Neural cell (in vitro differentiated cells): ENCODE measurements at regions not wholly inside any gene's neighbourhood (a gene's known extent, or its start where the extent isn't known, plus 50 kb on each side); places are given as distances from the start of the nearest gene placed in this dataset.

Source experiments
- H2AFZ ChIP-seq: fragments of 200-600, 300-800 bp; sonication (generic), shearing (Covaris generic); 2 replicates; pipeline ENCODE4 v1.6.0; 2014; ENCODE audit warnings: low read depth, mild to moderate bottlenecking, antibody characterized with exemption, low read length, moderate library complexity
- H3F3A ChIP-seq: fragments of 200-600 bp; shearing (Covaris generic); 2 replicates; pipeline ENCODE4 v1.6.1; 2016; ENCODE audit warnings: mild to moderate bottlenecking, moderate library complexity, mixed read lengths, antibody characterized with exemption, low read length; ENCODE audit not compliant: insufficient read depth, poor library complexity, severe bottlenecking
- H3K27ac ChIP-seq: fragments of 200-600, 300-800 bp; sonication (generic), shearing (Covaris generic); 2 replicates; pipeline ENCODE4 v1.5.1; 2014; ENCODE audit warnings: mild to moderate bottlenecking, low read length, moderate library complexity
- H3K27me3 ChIP-seq: fragments of 300-800, 200-600 bp; sonication (generic), shearing (Covaris generic); 2 replicates; pipeline ENCODE4 v1.6.0; 2014; ENCODE audit warnings: mild to moderate bottlenecking, low read depth, low read length, moderate library complexity; ENCODE audit not compliant: insufficient read depth
- H3K36me3 ChIP-seq: fragments of 300-800, 200-600 bp; sonication (generic), shearing (Covaris generic); 2 replicates; pipeline ENCODE4 v1.5.1; 2014; ENCODE audit warnings: mild to moderate bottlenecking, antibody characterized with exemption, low read length, moderate library complexity; ENCODE audit not compliant: insufficient read depth
- H3K4me2 ChIP-seq: fragments of 300-800, 200-600 bp; sonication (generic), shearing (Covaris generic); 2 replicates; pipeline ENCODE4 v1.6.0; 2014; ENCODE audit warnings: mild to moderate bottlenecking, low read length
- H3K4me3 ChIP-seq: fragments of 300-800, 200-600 bp; sonication (generic), shearing (Covaris generic); 2 replicates; pipeline ENCODE4 v1.5.1; 2014; ENCODE audit warnings: mild to moderate bottlenecking, low read length, moderate library complexity
- H3K79me2 ChIP-seq: fragments of 200-600 bp; shearing (Covaris generic); replicated peaks from 2 replicates; pipeline ENCODE4 v1.6.0; 2014; ENCODE audit warnings: mild to moderate bottlenecking, low read length, moderate library complexity; ENCODE audit not compliant: insufficient read depth
- H3K9ac ChIP-seq: fragments of 300-800, 200-600 bp; sonication (generic), shearing (Covaris generic); 2 replicates; pipeline ENCODE4 v1.6.1; 2016; ENCODE audit warnings: mild to moderate bottlenecking, low read length, mixed read lengths
- H3K9me2 ChIP-seq: fragments of 200-600 bp; shearing (Covaris generic); 2 replicates; pipeline ENCODE4 v1.6.1; 2016; ENCODE audit warnings: mild to moderate bottlenecking, low read length, mixed read lengths; ENCODE audit not compliant: insufficient read depth
- H3K9me3 ChIP-seq: fragments of 200-600, 300-800 bp; sonication (generic), shearing (Covaris generic); 2 replicates; pipeline ENCODE4 v1.6.1; 2016; ENCODE audit warnings: mild to moderate bottlenecking, mixed run types, low read length, moderate library complexity, mixed read lengths
- H4K20me1 ChIP-seq: fragments of 200-600 bp; shearing (Covaris generic); 2 replicates; pipeline ENCODE4 v1.6.1; 2016; ENCODE audit warnings: mild to moderate bottlenecking, mixed run types; ENCODE audit not compliant: insufficient read depth
- EP300 ChIP-seq: fragments of 450-650 bp; conservative IDR thresholded peaks from 2 replicates; pipeline ENCODE4 v1.6.1; 2014; ENCODE audit warnings: antibody characterized with exemption, mild to moderate bottlenecking, moderate library complexity; ENCODE audit not compliant: poor library complexity, severe bottlenecking
- EZH2 ChIP-seq: fragments of 200-600, 300-800 bp; shearing (Covaris generic), sonication (generic); IDR thresholded peaks from 2 replicates; pipeline ENCODE4 v1.6.1; 2014; ENCODE audit warnings: antibody characterized with exemption, low read length, borderline replicate concordance, mild to moderate bottlenecking; ENCODE audit not compliant: insufficient read depth, poor library complexity, severe bottlenecking
- MXI1 ChIP-seq: fragments of 450-650 bp; conservative IDR thresholded peaks from 2 replicates; pipeline ENCODE4 v1.6.1; 2014; ENCODE audit warnings: antibody characterized with exemption, mild to moderate bottlenecking; ENCODE audit not compliant: poor library complexity, severe bottlenecking
- POLR2AphosphoS5 ChIP-seq: IDR thresholded peaks from 2 replicates; pipeline ENCODE4 v1.6.1; 2012
- RAD21 ChIP-seq: fragments of 450-650 bp; conservative IDR thresholded peaks from 2 replicates; pipeline ENCODE4 v1.6.1; 2014; ENCODE audit warnings: antibody characterized with exemption, mild to moderate bottlenecking, moderate library complexity
- SMC3 ChIP-seq: fragments of 450-650 bp; conservative IDR thresholded peaks from 2 replicates; pipeline ENCODE4 v1.6.1; 2014; ENCODE audit warnings: antibody characterized with exemption, mild to moderate bottlenecking, moderate library complexity; ENCODE audit not compliant: poor library complexity
- TAF1 ChIP-seq: IDR thresholded peaks from 2 replicates; pipeline ENCODE4 v1.6.1; 2012; ENCODE audit warnings: low read depth
- TF ChIP-seq, protein P1 (sequence below): fragments of 450-650 bp; IDR thresholded peaks from 2 replicates; pipeline ENCODE4 v1.5.1; 2014; ENCODE audit warnings: antibody characterized with exemption, mild to moderate bottlenecking, moderate library complexity; ENCODE audit not compliant: poor library complexity, severe bottlenecking
- TF ChIP-seq, protein P2 (sequence below): IDR thresholded peaks from 2 replicates; pipeline ENCODE4 v1.6.1; 2012; ENCODE audit warnings: borderline replicate concordance

DNA sequence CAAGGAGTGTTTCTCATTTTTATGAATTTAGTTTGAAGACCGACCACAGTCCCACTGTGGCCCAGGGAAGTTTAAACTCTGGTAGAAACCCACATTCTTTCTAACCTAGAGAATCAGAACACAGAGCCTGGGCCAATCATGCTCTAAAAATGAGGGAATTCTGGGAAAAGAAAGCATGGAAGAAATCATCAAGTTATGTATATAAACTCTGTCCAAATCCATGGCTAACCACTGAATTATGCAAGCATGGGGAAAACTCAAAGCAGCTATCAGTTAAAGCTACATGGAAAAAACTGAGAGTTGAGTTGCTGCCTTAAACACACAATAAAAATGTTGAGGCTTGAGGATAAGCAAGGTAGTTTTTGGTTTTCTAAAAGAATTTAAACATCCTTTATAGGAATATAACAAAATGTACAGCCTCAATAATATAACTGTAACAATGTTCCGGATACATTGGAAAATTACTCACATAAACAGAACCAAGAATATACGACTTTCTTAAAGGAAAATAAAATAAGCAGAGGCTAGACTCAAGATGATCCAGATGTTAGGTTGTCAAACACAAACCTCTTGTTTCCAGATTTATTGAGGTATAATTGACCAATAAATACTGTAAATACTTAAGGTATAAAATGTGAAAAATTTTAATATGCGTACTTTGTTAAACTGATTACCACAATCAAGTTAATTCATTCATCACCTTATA, 311.2 kb upstream of the GNAI1 start:
- Histone ChIP-seq H3K9me2 (no peaks in the 10 kb centered on the region), H3K9me3 (no peaks in the 10 kb centered on the region), H3K36me3 (no peaks in the 10 kb centered on the region), H4K20me1 (no peaks in the 10 kb centered on the region), H3K9ac (no peak overlapping the region), H3K27me3 (no peaks in the 10 kb centered on the region), H3K79me2 (no peaks in the 10 kb centered on the region), H2AFZ (no peak overlapping the region), H3K4me2 (no peak overlapping the region), H3F3A (no peaks in the 10 kb centered on the region), H3K4me3 (no peak overlapping the region), H3K27ac (no peak overlapping the region)
- TF ChIP-seq, protein P1, sequence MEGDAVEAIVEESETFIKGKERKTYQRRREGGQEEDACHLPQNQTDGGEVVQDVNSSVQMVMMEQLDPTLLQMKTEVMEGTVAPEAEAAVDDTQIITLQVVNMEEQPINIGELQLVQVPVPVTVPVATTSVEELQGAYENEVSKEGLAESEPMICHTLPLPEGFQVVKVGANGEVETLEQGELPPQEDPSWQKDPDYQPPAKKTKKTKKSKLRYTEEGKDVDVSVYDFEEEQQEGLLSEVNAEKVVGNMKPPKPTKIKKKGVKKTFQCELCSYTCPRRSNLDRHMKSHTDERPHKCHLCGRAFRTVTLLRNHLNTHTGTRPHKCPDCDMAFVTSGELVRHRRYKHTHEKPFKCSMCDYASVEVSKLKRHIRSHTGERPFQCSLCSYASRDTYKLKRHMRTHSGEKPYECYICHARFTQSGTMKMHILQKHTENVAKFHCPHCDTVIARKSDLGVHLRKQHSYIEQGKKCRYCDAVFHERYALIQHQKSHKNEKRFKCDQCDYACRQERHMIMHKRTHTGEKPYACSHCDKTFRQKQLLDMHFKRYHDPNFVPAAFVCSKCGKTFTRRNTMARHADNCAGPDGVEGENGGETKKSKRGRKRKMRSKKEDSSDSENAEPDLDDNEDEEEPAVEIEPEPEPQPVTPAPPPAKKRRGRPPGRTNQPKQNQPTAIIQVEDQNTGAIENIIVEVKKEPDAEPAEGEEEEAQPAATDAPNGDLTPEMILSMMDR, result no peak
- TF ChIP-seq EZH2, result no peak
- TF ChIP-seq TAF1, result no peak
- no peak for TF ChIP-seq RAD21
- no peak for TF ChIP-seq MXI1

DNA sequence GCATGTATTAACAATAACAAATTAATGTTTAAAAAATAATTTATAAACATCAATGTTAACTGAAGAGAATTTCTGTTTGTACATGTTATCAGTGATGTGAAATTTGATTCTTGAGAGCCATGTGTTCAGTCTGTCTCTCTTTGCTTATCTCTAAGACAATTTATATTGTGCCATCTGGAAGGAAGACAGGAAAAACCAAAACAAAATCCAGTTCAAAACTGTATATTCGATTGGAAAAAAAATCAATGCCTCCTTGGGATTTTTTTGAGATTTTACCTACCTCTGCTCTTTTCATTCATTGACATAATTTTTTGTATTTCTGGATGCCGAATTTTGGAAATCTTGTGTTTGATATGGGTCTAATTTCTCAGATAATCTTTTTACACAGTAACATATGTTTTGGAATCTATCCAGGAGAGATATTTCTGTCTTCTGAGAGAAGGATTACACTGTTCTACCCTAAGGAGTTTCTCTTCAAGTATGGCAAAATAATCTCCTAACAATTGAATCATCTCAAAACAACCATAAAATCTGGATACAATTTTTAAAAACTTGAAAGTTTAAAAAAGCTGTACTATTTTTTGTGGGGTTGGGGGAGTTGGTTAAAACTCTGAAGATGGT, 311.9 kb upstream of the GNAI1 start:
- Histone ChIP-seq H3K9ac (no peak overlapping the region), H3K27me3 (no peaks in the 10 kb centered on the region), H3K27ac (no peak overlapping the region), H4K20me1 (no peaks in the 10 kb centered on the region), H3K4me3 (no peak overlapping the region), H3K79me2 (no peaks in the 10 kb centered on the region), H3K9me3 (no peaks in the 10 kb centered on the region), H3F3A (no peaks in the 10 kb centered on the region), H2AFZ (no peak overlapping the region), H3K9me2 (no peaks in the 10 kb centered on the region), H3K4me2 (no peak overlapping the region), H3K36me3 (no peaks in the 10 kb centered on the region)
- TF ChIP-seq SMC3, result no peak
- no peak for TF ChIP-seq TAF1
- no peak for TF ChIP-seq EZH2
- TF ChIP-seq MXI1, result no peak
- TF ChIP-seq, protein P1, result no peak
- no peak for TF ChIP-seq RAD21
- TF ChIP-seq, protein P2, sequence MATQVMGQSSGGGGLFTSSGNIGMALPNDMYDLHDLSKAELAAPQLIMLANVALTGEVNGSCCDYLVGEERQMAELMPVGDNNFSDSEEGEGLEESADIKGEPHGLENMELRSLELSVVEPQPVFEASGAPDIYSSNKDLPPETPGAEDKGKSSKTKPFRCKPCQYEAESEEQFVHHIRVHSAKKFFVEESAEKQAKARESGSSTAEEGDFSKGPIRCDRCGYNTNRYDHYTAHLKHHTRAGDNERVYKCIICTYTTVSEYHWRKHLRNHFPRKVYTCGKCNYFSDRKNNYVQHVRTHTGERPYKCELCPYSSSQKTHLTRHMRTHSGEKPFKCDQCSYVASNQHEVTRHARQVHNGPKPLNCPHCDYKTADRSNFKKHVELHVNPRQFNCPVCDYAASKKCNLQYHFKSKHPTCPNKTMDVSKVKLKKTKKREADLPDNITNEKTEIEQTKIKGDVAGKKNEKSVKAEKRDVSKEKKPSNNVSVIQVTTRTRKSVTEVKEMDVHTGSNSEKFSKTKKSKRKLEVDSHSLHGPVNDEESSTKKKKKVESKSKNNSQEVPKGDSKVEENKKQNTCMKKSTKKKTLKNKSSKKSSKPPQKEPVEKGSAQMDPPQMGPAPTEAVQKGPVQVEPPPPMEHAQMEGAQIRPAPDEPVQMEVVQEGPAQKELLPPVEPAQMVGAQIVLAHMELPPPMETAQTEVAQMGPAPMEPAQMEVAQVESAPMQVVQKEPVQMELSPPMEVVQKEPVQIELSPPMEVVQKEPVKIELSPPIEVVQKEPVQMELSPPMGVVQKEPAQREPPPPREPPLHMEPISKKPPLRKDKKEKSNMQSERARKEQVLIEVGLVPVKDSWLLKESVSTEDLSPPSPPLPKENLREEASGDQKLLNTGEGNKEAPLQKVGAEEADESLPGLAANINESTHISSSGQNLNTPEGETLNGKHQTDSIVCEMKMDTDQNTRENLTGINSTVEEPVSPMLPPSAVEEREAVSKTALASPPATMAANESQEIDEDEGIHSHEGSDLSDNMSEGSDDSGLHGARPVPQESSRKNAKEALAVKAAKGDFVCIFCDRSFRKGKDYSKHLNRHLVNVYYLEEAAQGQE, result no peak
- TF ChIP-seq EP300, result no peak
- no peak for TF ChIP-seq POLR2AphosphoS5
